ENCODE measurements at regions not wholly inside any gene's neighbourhood (a gene's known extent, or its start where the extent isn't known, plus 50 kb on each side); places are given as distances from the start of the nearest gene placed in this dataset.

DNA sequence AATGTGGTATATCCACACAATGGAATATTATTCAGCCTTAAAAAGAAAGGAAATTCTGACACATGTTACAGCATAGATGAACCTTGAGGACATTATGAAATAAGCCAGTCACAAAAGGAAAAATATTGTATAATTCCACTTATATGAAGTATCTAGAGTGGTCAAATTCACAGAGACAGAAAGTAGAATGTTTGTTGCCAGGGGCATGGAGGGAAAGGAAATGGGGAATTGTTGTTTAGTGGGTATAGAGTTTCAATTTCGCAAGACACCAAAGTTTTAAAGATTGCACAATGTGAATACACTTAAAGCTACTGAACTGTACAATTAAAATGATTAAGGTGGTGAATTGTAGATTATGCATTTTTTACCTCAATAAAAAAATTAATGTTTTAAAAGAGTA lies 92.9 kb downstream of the TXNL1 start:
- DNase-seq = no peak

DNA sequence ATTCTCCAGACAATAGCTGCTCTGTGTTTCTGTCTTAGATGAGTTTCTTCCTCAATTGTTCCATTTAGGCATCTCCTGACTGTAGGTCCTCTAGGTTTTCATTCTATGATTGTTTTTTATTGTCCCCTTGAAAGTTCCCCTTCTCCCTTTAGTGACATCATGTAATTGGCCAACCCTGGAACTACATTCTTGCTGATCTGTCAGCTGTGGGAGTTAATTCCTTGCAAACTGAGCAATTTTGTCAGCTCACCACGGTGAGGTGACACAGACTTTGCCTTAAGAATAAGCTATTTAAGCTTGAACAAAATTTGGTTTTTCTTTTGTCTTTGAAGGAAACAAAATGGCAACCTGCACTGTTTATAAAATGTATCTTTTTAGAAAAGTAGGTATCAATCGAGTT lies 95.9 kb downstream of the TXNL1 start:
- no peak for DNase-seq

GRCh38 chr18:56541793-56542192 lies 96.6 kb downstream of the TXNL1 start:
- no peak for DNase-seq

- no peak for DNase-seq
Measured at GRCh38 chr18:56541340-56541739, 97.1 kb downstream of the TXNL1 start.

GRCh38 chr18:56538746-56539145 lies 99.6 kb downstream of the TXNL1 start:
- DNase-seq = no peak

DNA sequence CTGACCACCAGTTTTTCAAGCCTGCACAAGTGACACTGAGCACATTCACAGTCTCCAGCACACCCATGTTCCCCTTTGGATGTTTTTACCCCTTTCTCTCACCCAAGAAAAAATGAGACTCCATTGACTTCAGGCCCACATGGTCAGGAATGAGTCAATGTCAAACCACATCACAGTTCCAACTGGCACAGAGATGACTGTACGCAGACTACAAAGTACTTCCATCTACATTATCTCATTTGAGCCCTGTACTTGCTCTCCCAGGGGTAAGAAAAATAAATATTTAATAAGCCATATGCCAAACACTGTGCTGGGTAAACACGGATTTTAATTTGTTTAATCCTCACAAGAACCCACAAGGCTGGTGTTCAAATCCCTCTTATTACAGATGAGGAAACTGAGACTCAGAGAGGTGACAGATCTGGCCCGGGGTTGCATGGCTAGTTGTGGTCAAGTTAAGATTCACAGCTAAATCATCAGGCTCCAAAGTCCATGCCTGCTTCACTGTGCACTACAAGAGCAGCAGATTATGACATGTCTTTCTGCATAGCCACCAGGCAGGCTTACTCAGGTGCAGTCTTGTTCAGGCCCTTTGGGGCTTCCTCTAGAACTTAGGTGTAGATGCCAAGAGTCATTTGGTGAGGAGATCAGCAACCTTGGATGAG lies 106.1 kb downstream of the TXNL1 start:
- no peak for DNase-seq

GRCh38 chr18:56522816-56523215 lies 115.6 kb downstream of the TXNL1 start:
- no peak for DNase-seq

DNA sequence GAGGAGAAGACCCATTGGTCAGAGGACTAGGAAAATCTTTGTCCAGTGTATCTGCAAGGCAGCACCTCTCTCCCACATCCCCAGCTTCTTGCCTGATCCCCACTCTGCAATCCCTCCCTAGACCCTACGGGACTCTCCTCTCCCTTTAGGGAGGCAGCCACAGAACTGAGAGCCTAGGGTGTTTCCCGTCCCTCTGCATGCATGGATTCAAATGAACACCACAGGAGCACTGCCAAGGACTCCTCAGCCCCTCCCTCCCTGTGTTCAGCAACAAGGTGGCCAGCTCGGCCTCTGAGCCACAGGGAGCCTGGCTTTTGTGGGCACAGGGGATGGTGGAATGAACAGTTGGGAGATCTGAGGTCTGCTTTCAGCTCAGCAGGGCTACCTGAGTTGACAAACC lies 117.1 kb downstream of the TXNL1 start:
- DNase-seq = no peak

DNA sequence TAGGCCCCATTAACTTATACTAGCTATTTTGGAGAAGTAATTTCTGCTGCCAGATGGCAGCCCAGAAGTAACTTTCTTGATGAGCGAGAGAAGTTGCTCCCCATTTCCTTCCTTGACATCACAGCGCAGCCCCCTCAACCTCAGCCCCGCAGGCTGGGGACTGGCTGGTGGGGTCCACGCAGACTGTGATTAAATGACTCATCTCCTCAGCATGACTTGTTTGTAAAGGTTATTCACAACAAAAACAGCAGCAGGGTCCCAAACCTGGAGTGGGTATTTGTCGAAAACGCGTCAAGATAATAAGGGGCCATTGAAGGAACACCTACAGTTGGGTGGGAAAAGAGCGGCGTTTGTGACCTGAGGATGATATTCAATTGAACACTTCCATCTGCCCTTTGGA lies 120.6 kb downstream of the TXNL1 start:
- no peak for DNase-seq

DNA sequence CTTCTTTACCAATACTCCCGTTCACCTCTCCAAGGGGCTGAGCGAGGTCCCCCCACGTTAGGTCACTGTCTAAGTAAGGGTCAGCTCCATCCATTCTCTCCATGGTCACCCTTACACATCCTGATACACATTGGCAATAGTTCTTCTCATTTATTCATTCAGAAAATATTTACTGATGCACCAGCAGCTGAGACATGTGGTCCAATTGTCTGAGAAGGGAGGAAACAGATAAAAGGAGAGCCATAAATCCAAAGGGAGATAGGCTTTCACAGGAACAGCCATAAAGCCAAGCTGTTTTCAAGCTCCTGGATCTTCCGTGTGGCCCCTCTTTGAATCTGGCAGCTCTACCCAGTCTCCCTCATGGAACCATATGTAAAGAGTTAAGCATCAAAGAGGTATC lies 121.2 kb downstream of the TXNL1 start:
- DNase-seq = no peak

DNA sequence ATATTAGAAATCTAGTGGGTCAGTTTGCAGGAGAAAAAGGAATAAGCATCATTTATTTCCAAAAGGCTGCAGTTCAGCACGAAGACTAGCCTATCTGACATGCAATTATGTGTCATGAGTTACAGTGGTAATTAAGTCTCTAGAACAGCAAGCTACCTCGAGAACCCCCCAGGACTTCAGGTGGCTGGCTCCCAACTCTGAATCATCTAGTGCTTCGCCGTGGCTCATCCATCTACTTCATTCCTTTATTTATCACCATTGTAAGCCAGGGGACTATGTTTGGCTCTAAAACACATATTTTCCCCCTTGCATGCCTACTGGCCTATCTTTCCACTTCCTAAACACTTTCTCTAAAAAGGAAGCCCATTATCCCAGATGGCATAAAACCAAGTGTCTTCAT lies 121.6 kb downstream of the TXNL1 start:
- DNase-seq = no peak

DNA sequence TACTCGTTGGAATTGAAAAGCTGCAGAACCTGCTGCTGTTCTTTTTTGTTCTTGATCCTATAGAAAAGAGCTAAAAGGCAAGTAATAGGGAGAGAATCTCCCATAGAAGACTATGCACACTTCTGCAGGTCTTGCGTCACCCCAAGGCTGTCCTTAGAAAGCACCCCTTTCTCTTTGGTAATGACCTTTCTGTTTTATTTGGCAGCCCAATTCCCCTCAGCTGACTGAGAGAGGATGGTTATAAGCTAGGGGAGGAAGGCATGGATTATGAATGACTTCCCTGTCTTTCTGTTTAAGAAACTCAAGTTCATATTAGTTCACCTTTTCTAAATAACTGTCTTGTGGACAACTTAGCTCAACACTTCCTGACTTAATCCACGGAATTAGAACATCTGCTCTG lies 122.9 kb downstream of the TXNL1 start:
- no peak for DNase-seq

GRCh38 chr18:56511996-56512395 lies 126.4 kb downstream of the TXNL1 start:
- DNase-seq = no peak

DNA sequence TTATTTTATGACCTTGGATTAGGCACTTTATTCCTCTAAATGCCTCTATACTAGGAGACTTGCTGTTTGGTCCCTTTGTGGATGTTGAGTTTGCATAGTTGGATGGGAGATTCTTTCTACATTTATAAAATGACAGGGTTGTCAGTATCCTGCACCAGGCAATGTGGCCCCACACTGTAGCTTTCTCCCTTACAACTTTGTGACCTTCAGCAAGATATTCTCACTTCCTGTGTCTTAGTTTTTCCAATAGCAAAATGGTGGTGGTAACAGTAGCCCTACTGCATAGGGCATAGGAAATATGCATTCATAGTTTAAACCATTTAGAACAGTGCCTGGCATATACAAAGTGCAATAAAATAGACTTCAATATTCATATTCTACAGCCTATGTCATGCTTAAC lies 128.3 kb downstream of the TXNL1 start:
- no peak for DNase-seq

- no peak for DNase-seq
Measured at GRCh38 chr18:56509656-56510055, 128.7 kb downstream of the TXNL1 start.

DNA sequence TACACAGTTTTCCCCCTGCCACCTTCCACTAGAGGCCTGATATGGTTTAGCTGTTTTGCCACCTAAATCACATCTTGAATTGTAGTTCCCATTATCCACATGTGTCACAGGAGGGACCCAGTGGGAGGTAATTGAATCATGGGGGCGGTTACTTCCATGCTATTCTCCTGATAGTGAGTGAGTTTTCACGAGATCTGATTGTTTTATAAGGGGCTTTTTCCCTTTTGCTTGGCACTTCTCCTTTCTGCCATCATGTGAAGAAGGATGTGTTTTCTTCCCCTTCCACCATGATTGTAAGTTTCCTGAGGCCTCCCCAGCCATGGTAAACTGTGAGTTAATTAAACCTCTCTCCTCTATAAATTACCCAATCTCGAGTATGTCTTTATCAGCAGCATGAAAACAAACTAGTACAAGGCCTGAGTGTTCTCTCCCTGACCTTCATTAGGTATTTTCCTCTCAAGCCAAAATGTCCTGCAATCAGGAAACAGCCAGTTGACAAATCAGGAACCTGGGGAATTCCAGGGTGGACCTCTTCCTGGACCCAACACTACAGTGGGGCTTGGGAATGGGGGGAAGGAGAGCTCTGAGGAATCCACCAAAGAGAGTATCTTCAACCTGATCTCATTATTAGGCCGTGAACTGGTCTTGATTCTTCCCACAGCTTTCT lies 129.9 kb downstream of the TXNL1 start:
- DNase-seq = no peak

GRCh38 chr18:56505971-56506370 lies 132.4 kb downstream of the TXNL1 start:
- no peak for DNase-seq

GRCh38 chr18:56505293-56505692 lies 133.1 kb downstream of the TXNL1 start:
- no peak for DNase-seq

DNA sequence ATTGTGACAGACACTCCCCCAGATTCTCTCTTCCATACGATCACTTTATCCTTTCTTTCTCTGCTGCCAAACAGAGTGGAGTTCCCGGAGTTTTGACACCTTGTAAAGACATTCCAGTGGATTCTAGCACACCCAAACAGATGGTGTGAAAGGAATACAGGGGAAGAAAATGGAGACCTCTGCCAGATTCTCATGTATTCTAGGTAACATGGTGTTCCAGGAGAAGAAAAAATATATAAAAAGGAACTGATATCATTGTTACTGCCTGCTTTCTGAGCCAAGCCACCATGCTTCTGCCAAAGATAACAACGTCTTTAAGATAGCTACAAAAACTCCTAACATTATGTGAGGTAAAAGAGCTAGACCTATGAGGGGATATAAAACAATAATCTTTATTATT lies 136.5 kb downstream of the TXNL1 start:
- DNase-seq = no peak

GRCh38 chr18:56495884-56496283 lies 142.5 kb downstream of the TXNL1 start:
- no peak for DNase-seq

DNA sequence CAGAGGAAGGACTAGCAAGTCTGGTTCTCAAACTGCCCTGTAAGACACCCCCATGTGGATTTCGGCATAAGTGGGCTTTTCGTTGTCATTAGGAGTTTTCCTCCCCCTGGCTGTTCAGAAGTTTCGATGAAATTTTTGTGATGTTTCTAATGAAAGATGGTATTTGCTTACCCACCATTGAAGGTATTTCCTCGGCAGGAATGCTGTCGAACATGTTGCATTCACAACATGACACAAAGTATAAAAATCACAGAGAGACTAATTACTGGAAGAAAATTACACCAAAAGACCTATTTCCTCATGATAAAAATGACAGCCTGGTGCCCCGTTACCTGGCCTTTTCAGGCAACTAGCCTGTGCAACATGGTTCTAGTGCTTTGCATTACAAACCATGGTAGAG lies 144.9 kb downstream of the TXNL1 start:
- no peak for DNase-seq

GRCh38 chr18:56492136-56492535 lies 146.3 kb downstream of the TXNL1 start:
- no peak for DNase-seq

GRCh38 chr18:56490942-56491341 lies 147.4 kb downstream of the TXNL1 start:
- DNase-seq = no peak

- no peak for DNase-seq
Measured at GRCh38 chr18:56489893-56490292, 148.5 kb downstream of the TXNL1 start.

DNA sequence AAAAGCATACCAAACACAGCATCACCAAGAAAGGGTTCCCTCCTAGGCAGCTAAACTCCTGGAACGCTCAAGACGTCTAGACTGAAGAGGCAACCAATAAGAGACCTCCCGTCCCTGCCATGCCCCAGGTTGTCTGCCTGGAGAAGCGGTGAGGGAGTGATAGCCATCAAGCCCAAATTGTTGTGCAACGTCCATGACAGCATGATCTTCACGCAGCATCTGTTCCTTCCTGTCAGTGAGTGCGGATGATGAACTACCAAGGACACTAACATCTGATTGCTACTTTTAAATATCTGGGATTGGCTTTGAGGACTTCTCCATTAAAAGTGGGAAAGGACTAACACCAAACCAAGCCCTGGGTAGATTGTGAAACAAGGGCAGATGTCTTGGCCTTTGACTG lies 149.7 kb downstream of the TXNL1 start:
- no peak for DNase-seq

Measured in CD4-positive, alpha-beta T cell treated with Interferon gamma for 1 hour (primary cell).